CD4-positive, alpha-beta T cell treated with Interferon alpha-2 for 1 hour (primary cell): ENCODE measurements at regions not wholly inside any gene's neighbourhood (a gene's known extent, or its start where the extent isn't known, plus 50 kb on each side); places are given as distances from the start of the nearest gene placed in this dataset.
"Not testable (repeated sequence)": the region's sequence is repeated elsewhere in the genome, so short reads cannot be mapped to it uniquely, and the experiment has no call there.

Experiments used
- DNase-seq, 2 donors: peaks; one replicate each; pipeline ENCODE4 v3.0.0-alpha.2; 2020 to 2022

DNA sequence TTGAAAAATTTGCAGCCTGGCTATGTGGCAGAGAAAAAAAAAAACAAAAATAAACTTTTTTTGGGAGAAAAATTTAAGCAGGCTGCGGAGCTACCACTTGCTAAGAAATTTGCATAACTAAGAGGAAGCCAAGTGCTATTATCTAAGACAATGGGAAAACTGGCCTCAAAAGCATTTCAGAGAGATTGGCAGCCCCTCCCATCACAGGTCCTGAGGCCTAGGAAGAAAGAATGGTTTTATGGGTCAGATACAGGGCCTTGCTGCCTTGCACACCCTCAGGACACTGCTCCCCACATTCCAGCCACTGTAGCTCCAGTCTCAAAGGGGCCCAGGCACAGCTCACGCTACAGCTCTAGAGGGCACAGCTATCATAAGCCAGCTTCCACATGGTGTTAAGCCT, 777.9 kb downstream of the TENT5A start:
- DNase-seq = no peak

- DNase-seq = no peak
Observed at GRCh38 chr6:80969439-80969838, 783.0 kb downstream of the TENT5A start.

GRCh38 chr6:80967609-80968008, 784.9 kb downstream of the TENT5A start:
- DNase-seq = no peak

GRCh38 chr6:80962382-80962781, 790.1 kb downstream of the TENT5A start:
- no peak for DNase-seq

- no peak for DNase-seq
Observed at GRCh38 chr6:80961166-80961565, 791.3 kb downstream of the TENT5A start.

DNA sequence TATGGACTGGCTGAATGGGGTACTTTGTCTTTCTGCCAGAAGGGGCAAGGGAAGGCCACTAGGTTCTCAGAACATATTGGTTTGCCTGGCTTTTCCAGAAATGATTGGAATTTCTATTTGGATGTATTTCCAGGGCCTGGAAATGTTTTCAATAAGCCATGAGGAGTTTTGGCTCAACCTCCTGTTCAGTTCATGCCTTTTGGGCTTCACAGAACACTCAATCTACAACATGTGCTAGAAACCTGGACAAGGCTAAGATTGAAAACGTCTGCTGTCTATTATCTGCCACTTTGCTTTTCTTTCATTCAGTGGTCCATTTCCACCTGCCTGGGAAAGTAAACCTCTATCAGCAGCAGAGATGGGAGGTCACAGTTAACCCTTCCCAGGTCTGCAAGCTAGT, 793.4 kb downstream of the TENT5A start:
- DNase-seq = no peak

DNA sequence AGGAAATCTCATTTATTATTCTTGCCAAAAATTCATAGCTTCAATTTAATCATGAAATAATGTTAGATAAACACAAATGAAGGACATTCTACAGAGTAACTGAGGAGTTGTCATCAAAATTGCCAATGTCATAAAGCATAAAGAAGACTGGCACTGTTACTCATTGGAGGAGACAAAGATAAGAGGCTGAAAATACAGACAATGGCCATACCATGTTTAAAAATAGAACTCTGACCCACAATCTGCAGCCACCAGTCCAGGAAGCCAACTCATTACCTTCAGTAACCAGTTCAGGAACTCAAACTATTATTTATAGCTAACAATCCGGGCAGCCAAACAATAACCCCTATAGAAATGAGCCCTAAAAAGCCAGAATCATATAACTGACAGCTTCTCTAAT, 795.6 kb downstream of the TENT5A start:
- DNase-seq = no peak

GRCh38 chr6:80952479-80952878, 800.0 kb downstream of the TENT5A start:
- DNase-seq = not testable (repeated sequence)

GRCh38 chr6:80946402-80946801, 806.1 kb downstream of the TENT5A start:
- no peak for DNase-seq

GRCh38 chr6:80942911-80943310, 809.6 kb downstream of the TENT5A start:
- DNase-seq = no peak

DNA sequence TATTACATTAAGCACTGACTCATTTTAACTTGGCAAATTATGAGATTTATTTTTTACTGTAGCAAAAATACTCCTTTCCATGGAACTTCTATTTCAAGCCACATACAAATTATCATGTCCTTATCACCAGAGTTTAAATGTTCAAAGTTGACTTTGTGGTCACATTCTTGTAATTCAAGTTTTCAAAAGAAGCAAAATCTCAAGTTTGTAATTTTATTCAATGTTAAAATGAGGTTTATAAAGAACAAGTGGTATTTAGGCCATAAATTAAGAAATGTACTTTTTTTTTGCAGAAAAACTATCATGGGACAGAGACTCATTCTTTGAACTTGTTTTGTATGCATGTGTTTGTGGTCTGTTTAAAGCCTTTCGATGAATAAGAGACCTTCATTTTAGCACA, 811.5 kb downstream of the TENT5A start:
- DNase-seq = no peak

DNA sequence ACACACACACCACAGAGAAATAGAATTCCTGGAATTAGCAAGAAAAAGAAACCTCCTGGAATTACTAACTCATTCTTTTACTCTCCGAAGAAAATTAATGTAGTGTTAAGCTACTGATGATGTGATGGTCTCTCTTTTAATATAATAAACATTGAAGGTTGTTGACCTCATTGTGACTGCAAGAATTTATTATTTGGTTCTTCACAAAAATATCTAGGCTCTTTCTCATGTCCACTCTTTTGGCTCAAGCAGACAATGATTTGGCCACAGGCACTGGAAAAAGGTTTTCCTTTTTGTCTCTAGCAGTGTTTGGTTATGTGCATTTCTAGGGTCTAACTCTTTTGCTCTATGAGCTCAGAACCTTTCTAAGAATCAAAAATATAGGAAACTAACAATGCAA, 811.9 kb downstream of the TENT5A start:
- DNase-seq = no peak

DNA sequence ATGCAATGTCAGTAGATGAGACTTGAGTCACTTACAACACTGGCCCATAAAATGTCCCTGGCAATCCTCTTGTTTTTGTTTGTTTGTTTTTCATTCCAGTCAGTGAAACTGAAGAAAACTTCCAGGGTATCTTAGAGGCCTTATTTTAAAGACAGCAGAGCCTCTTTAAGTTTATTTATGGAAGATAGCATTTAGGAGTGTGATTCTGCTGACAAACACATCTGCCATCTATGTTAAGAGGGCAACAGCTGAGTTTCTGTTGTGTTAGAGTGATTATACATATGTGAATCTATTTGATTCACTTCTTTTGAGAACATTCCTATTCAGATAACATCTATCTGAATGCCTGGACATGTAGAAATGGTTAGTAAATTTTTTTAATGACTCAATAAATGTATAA, 812.6 kb downstream of the TENT5A start:
- DNase-seq = no peak

DNA sequence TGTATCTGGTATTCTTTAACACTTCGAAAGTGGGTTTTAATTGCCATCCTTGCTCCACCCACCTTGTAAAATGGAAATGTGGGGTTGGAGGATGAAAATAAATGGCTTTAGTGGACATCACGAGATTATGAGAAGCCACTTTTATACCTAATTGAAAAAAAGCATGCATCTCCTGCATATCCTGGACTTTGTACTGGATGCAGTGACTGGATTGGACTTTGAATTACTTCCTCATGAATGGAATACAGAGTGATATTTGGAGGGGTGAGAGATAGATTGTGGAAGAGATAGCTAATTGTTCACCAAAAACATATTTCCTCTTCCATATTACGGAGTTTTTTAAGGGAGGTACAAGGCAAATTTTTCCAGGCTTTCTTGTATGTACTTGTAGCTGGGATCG, 813.0 kb downstream of the TENT5A start:
- no peak for DNase-seq

DNA sequence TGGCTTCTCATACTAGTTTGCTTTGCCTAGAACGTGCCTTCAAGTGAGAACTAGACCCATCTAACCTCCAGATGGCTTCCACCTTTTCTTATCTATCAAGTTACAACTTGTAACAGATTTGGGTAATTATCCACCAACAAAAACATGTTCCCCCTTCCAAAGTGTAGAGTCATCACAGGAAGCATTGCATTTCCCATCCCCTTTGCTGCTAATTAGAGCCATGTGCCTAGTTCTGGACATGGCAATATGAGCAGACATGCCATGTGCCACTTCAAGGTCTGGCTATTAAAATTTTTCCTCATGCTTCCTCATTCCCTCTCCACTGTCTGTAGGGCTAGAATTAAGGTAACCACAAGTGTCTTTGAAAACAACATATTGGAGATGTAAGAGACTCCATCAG, 814.4 kb downstream of the TENT5A start:
- no peak for DNase-seq

GRCh38 chr6:80932359-80932758, 820.1 kb downstream of the TENT5A start:
- no peak for DNase-seq

- DNase-seq = no peak
Observed at GRCh38 chr6:80930376-80930775, 822.1 kb downstream of the TENT5A start.

- no peak for DNase-seq
Observed at GRCh38 chr6:80923816-80924215, 817.3 kb downstream of the BCKDHB start.

GRCh38 chr6:80922916-80923455, 816.5 kb downstream of the BCKDHB start:
- no peak for DNase-seq

GRCh38 chr6:80921861-80922460, 815.5 kb downstream of the BCKDHB start:
- no peak for DNase-seq

- no peak for DNase-seq
Observed at GRCh38 chr6:80907831-80908230, 801.4 kb downstream of the BCKDHB start.

DNA sequence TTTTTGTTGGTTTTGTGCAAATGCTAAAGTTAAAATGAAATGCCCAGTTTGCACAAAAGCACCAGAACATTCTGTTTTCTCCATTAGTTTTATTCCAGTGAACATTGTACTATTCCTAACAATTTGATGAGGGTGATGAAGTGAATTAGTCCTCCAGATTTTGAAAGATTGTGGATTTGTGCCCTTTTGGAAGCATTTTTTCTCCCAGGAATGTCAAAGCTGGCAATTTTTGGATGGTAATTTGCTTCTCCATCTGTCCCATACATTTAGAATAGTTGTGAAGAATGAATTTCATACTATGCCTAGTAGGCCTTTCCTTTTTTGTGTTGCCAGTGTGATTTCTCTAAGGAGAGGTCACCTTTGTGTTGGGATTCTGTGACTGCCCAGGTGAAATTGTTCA, 797.2 kb downstream of the BCKDHB start:
- no peak for DNase-seq

DNA sequence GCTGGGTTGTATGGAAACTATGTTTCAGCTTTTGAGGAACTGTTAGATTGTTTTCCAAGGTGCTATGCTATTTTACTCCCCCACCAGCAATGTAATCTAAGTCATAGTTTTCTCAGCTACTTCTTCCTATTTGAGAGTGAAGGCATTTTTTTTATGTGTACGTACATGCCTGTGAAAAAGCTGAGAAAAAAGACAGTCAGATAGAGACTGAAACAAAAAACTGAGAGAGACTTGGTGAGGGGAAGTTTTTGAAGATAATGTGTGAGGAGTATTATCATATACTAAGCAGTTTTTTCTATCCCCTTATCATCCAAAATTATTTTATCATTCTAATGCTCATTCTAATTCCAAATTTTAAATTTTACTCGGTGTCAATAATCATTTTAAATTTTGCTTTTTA, 780.0 kb downstream of the BCKDHB start:
- DNase-seq = no peak

GRCh38 chr6:80872951-80873308, 766.5 kb downstream of the BCKDHB start:
- no peak for DNase-seq

- no peak for DNase-seq
Observed at GRCh38 chr6:80872199-80872950, 765.9 kb downstream of the BCKDHB start.
